A549 (cell line): ENCODE measurements at regions not wholly inside any gene's neighbourhood (a gene's known extent, or its start where the extent isn't known, plus 50 kb on each side); places are given as distances from the start of the nearest gene placed in this dataset.

ENCODE experiments used
- ATAC-seq, 2 experiments: fragments of 200-7000 bp in 1 of 2; fragments of >200 bp in 1 of 2; cut with Nextera tagmentation in 1 of 2; cut with Tn5 transposase in 1 of 2; 3 replicates each; pipeline versions ENCODE4 v1.8.0 to v1.9.1; 2018 to 2020; ENCODE audit warnings: mild to moderate bottlenecking in 1 of 2, moderate library complexity in 1 of 2
- CTCF ChIA-PET: fragments of 300-600 bp; sonication (Branson Sonifier 250); formaldehyde crosslinking; extraction: SDS; loops from one replicate; lab custom pipeline; 2021; ENCODE audit warnings: antibody characterized with exemption, inconsistent platforms; lab: Yijun Ruan, JAX
- POLR2A ChIA-PET: fragments of 350-600 bp; formaldehyde crosslinking; extraction: SDS; loops from one replicate; lab custom pipeline; 2021; ENCODE audit warnings: antibody characterized with exemption, inconsistent platforms; lab: Yijun Ruan, JAX
- DNase-seq, 2 experiments: peaks; one replicate each; pipeline versions ENCODE4 v3.0.0 to v3.0.0-alpha.2; 2011 to 2016; ENCODE audit warnings: low read depth in 1 of 2, low spot score in 1 of 2
- FAIRE-seq: peaks from 2 replicates; lab custom pipeline; 2011; peaks lifted over from hg19 to GRCh38; lab: Jason Lieb, UNC
- H3K27ac ChIP-seq, 2 experiments: fragments of >200 bp; sonication (Bioruptor Twin); formaldehyde crosslinking; 3 replicates each; pipeline ENCODE4 v1.5.1; 2016 to 2017
- H3K4me1 ChIP-seq: fragments of >200 bp; sonication (Bioruptor Twin); formaldehyde crosslinking; 3 replicates; pipeline ENCODE4 v1.6.1; 2016
- H3K4me2 ChIP-seq: fragments of >200 bp; sonication (Bioruptor Twin); formaldehyde crosslinking; 3 replicates; pipeline ENCODE4 v1.6.1; 2016
- H3K4me3 ChIP-seq: fragments of >200 bp; sonication (Bioruptor Twin); formaldehyde crosslinking; 3 replicates; pipeline ENCODE4 v1.5.1; 2016
- H3K9me3 ChIP-seq: fragments of >200 bp; sonication (Bioruptor Twin); formaldehyde crosslinking; 3 replicates; pipeline ENCODE4 v1.6.1; 2016
- CHD2 ChIP-seq: fragments of 150-350 bp; IDR thresholded peaks from 2 replicates; pipeline ENCODE4 v1.6.1; 2014; ENCODE audit warnings: low read length; ENCODE audit not compliant: partially characterized antibody
- EHMT2 ChIP-seq: fragments of 200-600 bp; sonication (generic); IDR thresholded peaks from 2 replicates; pipeline ENCODE4 v1.6.1; 2016; ENCODE audit warnings: antibody characterized with exemption, low read depth, mild to moderate bottlenecking, moderate library complexity
- FOSL2 ChIP-seq, 2 experiments: fragments of 450-650 bp in 1 of 2; fragments of >200 bp in 1 of 2; sonication (Bioruptor Twin) in 1 of 2; formaldehyde crosslinking; IDR thresholded peaks; 2 replicates each; pipeline versions ENCODE4 v1.5.0 to v1.6.1; 2016 to 2020; ENCODE audit warnings: mild to moderate bottlenecking in 1 of 2, moderate library complexity in 1 of 2
- GATA3 ChIP-seq: IDR thresholded peaks from 2 replicates; pipeline ENCODE4 v1.6.1; 2012; ENCODE audit warnings: borderline replicate concordance
- HEYL ChIP-seq: fragments of 250-450 bp; sonication (Bioruptor Pico); IDR thresholded peaks from 2 replicates; pipeline ENCODE4 v1.8.0; 2021; ENCODE audit warnings: mild to moderate bottlenecking, moderate library complexity
- HOXB5 ChIP-seq: fragments of 250-450 bp; sonication (Bioruptor Pico); IDR thresholded peaks from 2 replicates; pipeline ENCODE4 v1.5.0; 2020; ENCODE audit warnings: mild to moderate bottlenecking, moderate library complexity
- JUN ChIP-seq, 2 experiments: fragments of >200 bp; sonication (Bioruptor Twin); formaldehyde crosslinking; IDR thresholded peaks; 2 replicates in 1 of 2; 3 replicates in 1 of 2; pipeline ENCODE4 v1.6.1; 2016 to 2017
- JUNB ChIP-seq: fragments of >200 bp; sonication (Bioruptor Twin); formaldehyde crosslinking; IDR thresholded peaks from 2 replicates; pipeline ENCODE4 v1.6.1; 2016
- KDM1A ChIP-seq: fragments of 200-600 bp; sonication (generic); IDR thresholded peaks from 2 replicates; pipeline ENCODE4 v1.6.1; 2016; ENCODE audit warnings: low read depth, mild to moderate bottlenecking
- MAFK ChIP-seq: fragments of 450-650 bp; IDR thresholded peaks from 2 replicates; pipeline ENCODE4 v1.6.1; 2014; ENCODE audit not compliant: partially characterized antibody
- NR3C1 ChIP-seq: fragments of >200 bp; sonication (Bioruptor Twin); formaldehyde crosslinking; IDR thresholded peaks from 3 replicates; pipeline ENCODE4 v1.6.1; 2017
- PBX3 ChIP-seq: IDR thresholded peaks from 2 replicates; pipeline ENCODE4 v1.6.1; 2012
- RAD21 ChIP-seq, 2 experiments: fragments of >200 bp in 1 of 2; sonication (Bioruptor Twin) in 1 of 2; formaldehyde crosslinking in 1 of 2; IDR thresholded peaks in 1 of 2; conservative IDR thresholded peaks in 1 of 2; 2 replicates in 1 of 2; 3 replicates in 1 of 2; pipeline ENCODE4 v1.6.1; 2012 to 2018; ENCODE audit warnings: inconsistent platforms in 1 of 2
- REST ChIP-seq: fragments of 200-600 bp; sonication (generic); IDR thresholded peaks from 2 replicates; pipeline ENCODE4 v1.6.1; 2016; ENCODE audit warnings: antibody characterized with exemption, mild to moderate bottlenecking, moderate library complexity
- RNF2 ChIP-seq: fragments of 200-600 bp; sonication (generic); IDR thresholded peaks from 2 replicates; pipeline ENCODE4 v1.6.1; 2016; ENCODE audit warnings: low read depth, mild to moderate bottlenecking, antibody characterized with exemption, moderate library complexity, borderline replicate concordance
- SMC3 ChIP-seq: fragments of >200 bp; sonication (Bioruptor Twin); formaldehyde crosslinking; IDR thresholded peaks from 3 replicates; pipeline ENCODE4 v1.6.1; 2018; ENCODE audit warnings: inconsistent platforms
- SREBF2 ChIP-seq: fragments of 450-650 bp; IDR thresholded peaks from 2 replicates; pipeline ENCODE4 v1.6.1; 2014; ENCODE audit warnings: mild to moderate bottlenecking, moderate library complexity
- TFCP2L1 ChIP-seq: fragments of 250-450 bp; sonication (Bioruptor Pico); IDR thresholded peaks from 2 replicates; pipeline ENCODE4 v1.5.0; 2021; ENCODE audit warnings: mild to moderate bottlenecking
- ZNF302 ChIP-seq: fragments of 250-450 bp; sonication (Bioruptor Pico); IDR thresholded peaks from 2 replicates; pipeline ENCODE4 v1.9.0; 2021; ENCODE audit warnings: inconsistent platforms, mild to moderate bottlenecking, moderate library complexity
- WGBS: methylation state at CpG from one replicate; pipeline ENCODE4 v1.1.6; 2017; ENCODE audit errors: missing lambda C conversion rate; 5-methylcytosine and 5-hydroxymethylcytosine counted together

GRCh38 chr11:70654016-70654415, 255.7 kb downstream of the CTTN start:
- no peak overlapping the region for H3K4me2 ChIP-seq
- CTCF ChIA-PET: no interaction called here
- TF ChIP-seq MAFK (no peak), CHD2 (no peak), FOSL2 (IDR thresholded peaks at IDR 0.05) (no peak), FOSL2 (CRISPR knock-in tag; IDR thresholded peaks at IDR 0.05) (no peak), TFCP2L1 (CRISPR knock-in tag) (no peak), HEYL (no peak), GATA3 (no peak), NR3C1 (no peak), ZNF302 (CRISPR knock-in tag) (no peak)
- POLR2A ChIA-PET: no interaction called here
- no peak for DNase-seq
- H3K27ac ChIP-seq: no peak overlapping the region
- 86% methylated on average over 8 of the region's 8 CpGs for WGBS
- no peak for ATAC-seq
- FAIRE-seq: no peak
- no peaks in the 10 kb centered on the region for H3K9me3 ChIP-seq
- H3K4me3 ChIP-seq: no peak overlapping the region
- H3K4me1 ChIP-seq: no peaks in the 10 kb centered on the region

GRCh38 chr11:70655816-70656215, 257.5 kb downstream of the CTTN start:
- ChIA-PET POLR2A (no interaction called here), CTCF (no interaction called here)
- no peak for TF ChIP-seq RNF2
- Histone ChIP-seq H3K27ac (no peak overlapping the region), H3K4me3 (no peak overlapping the region), H3K4me2 (no peak overlapping the region), H3K9me3 (no peaks in the 10 kb centered on the region), H3K4me1 (no peaks in the 10 kb centered on the region)
- 89% methylated on average over 8 of the region's 8 CpGs for WGBS
- FAIRE-seq (no peak), ATAC-seq (no peak), DNase-seq (no peak)

GRCh38 chr11:70656252-70656651, 257.9 kb downstream of the CTTN start:
- ChIA-PET CTCF (no interaction called here), POLR2A (no interaction called here)
- no peak for TF ChIP-seq EHMT2
- no peak for TF ChIP-seq KDM1A
- no peak for TF ChIP-seq ZNF302 (CRISPR knock-in tag)
- no peak for TF ChIP-seq JUN (IDR thresholded peaks at IDR 0.05)
- no peak for TF ChIP-seq JUNB
- no peak for TF ChIP-seq REST
- no peak for TF ChIP-seq HOXB5
- TF ChIP-seq RAD21 (conservative IDR thresholded peaks at IDR 0.05 in 1 of 2, IDR thresholded peaks at IDR 0.05 in 1 of 2): no peak
- TF ChIP-seq CHD2: no peak
- no peak for TF ChIP-seq SMC3
- TF ChIP-seq SREBF2: no peak
- no peak for TF ChIP-seq PBX3
- no peak for TF ChIP-seq TFCP2L1 (CRISPR knock-in tag)
- Histone ChIP-seq H3K27ac (no peak overlapping the region), H3K9me3 (no peaks in the 10 kb centered on the region), H3K4me2 (no peak overlapping the region), H3K4me3 (no peak overlapping the region), H3K4me1 (no peaks in the 10 kb centered on the region)
- ATAC-seq (no peak), DNase-seq (no peak), FAIRE-seq (no peak)
- 85% methylated on average over 10 of the region's 10 CpGs for WGBS
